GM12878 (cell line): ENCODE measurements at regions not wholly inside any gene's neighbourhood (a gene's known extent, or its start where the extent isn't known, plus 50 kb on each side); places are given as distances from the start of the nearest gene placed in this dataset.
A peak's percentile ranks its signal among the peaks of the same experiment; 100 is the strongest.

Experiments used
- ATAC-seq: fragments of 200-7000 bp; cut with Tn5 transposase; 3 replicates; pipeline ENCODE4 v1.9.1; 2020; ENCODE audit warnings: mild to moderate bottlenecking, moderate library complexity
- BruUV-seq: library from RNA; stranded (reverse); fragments of 400-500 nt; replicated peaks from 2 replicates; lab custom pipeline; 2021; lab: Mats Ljungman, UMichigan
- CTCF ChIA-PET: fragments of 300-600 bp; sonication (Branson Sonifier 250); formaldehyde crosslinking; extraction: SDS; loops from one replicate; lab custom pipeline; 2021; ENCODE audit warnings: inconsistent platforms; lab: Yijun Ruan, JAX
- POLR2A ChIA-PET: fragments of 350-600 bp; formaldehyde crosslinking; extraction: SDS; loops from one replicate; lab custom pipeline; 2021; ENCODE audit warnings: inconsistent platforms; lab: Charles Lee
- RAD21 ChIA-PET: fragments of 300-600 bp; sonication (Branson Sonifier 250); formaldehyde crosslinking; loops from one replicate; lab custom pipeline; 2023; ENCODE audit warnings: antibody characterized with exemption; ENCODE audit not compliant: unreplicated experiment; lab: Charles Lee
- SMC1A ChIA-PET: fragments of 300-600 bp; sonication (Branson Sonifier 250); formaldehyde crosslinking; loops from one replicate; lab custom pipeline; 2023; ENCODE audit not compliant: unreplicated experiment, uncharacterized antibody; lab: Charles Lee
- DNase-seq: peaks from one replicate; pipeline ENCODE4 v3.0.0-alpha.2; 2011; ENCODE audit warnings: low read depth, low spot score
- FAIRE-seq: peaks from 3 replicates; lab custom pipeline; 2011; peaks lifted over from hg19 to GRCh38; lab: Jason Lieb, UNC
- H2AFZ ChIP-seq: 2 replicates; pipeline ENCODE4 v1.6.0; 2011; ENCODE audit warnings: low read depth, low read length, control low read depth; ENCODE audit not compliant: control insufficient read depth
- H3K27ac ChIP-seq: 2 replicates; pipeline ENCODE4 v1.5.1; 2011; ENCODE audit warnings: control low read depth; ENCODE audit not compliant: control insufficient read depth, insufficient read depth
- H3K27me3 ChIP-seq, 2 experiments: replicated peaks in 1 of 2; 2 replicates each; pipeline versions ENCODE4 v1.6.0 to v1.6.1; 2011; ENCODE audit warnings: low read length in 1 of 2; ENCODE audit not compliant: control insufficient read depth in 2 of 2, insufficient read depth in 2 of 2
- H3K36me3 ChIP-seq, 2 experiments: 2 replicates each; pipeline ENCODE4 v1.5.1; 2011; ENCODE audit warnings: low read length in 1 of 2; ENCODE audit not compliant: control insufficient read depth in 2 of 2, insufficient read depth in 2 of 2
- H3K4me1 ChIP-seq: 2 replicates; pipeline ENCODE4 v1.6.1; 2011; ENCODE audit warnings: mild to moderate bottlenecking, low read length, moderate library complexity, mixed read lengths; ENCODE audit not compliant: control insufficient read depth, insufficient read depth
- H3K4me2 ChIP-seq: 2 replicates; pipeline ENCODE4 v1.6.0; 2011; ENCODE audit warnings: control low read depth; ENCODE audit not compliant: control insufficient read depth, insufficient read depth
- H3K4me3 ChIP-seq: fragments of 200-600 bp; sonication (generic); 2 replicates; pipeline ENCODE4 v1.5.1; 2016
- H3K79me2 ChIP-seq: 2 replicates; pipeline ENCODE4 v1.6.0; 2011; ENCODE audit warnings: low read length; ENCODE audit not compliant: control insufficient read depth, insufficient read depth
- H3K9ac ChIP-seq: 2 replicates; pipeline ENCODE4 v1.8.0; 2011; ENCODE audit warnings: low read length, control low read depth, mixed read lengths; ENCODE audit not compliant: control insufficient read depth, insufficient read depth
- H3K9me3 ChIP-seq: replicated peaks from 3 replicates; pipeline ENCODE4 v1.5.1; 2011; ENCODE audit warnings: mild to moderate bottlenecking, low read length; ENCODE audit not compliant: control insufficient read depth, insufficient read depth
- H4K20me1 ChIP-seq: 2 replicates; pipeline ENCODE4 v1.6.0; 2011; ENCODE audit not compliant: control insufficient read depth, insufficient read depth
- CREB1 ChIP-seq: IDR thresholded peaks from 2 replicates; pipeline ENCODE4 v1.6.1; 2012; ENCODE audit warnings: low read depth, mild to moderate bottlenecking, inconsistent platforms
- ELK1 ChIP-seq: IDR thresholded peaks from 2 replicates; pipeline ENCODE4 v1.6.1; 2012; ENCODE audit warnings: low read depth, low read length, improper control_type of control experiment
- EZH2 ChIP-seq: IDR thresholded peaks from 2 replicates; pipeline ENCODE4 v1.6.1; 2012; ENCODE audit warnings: low read depth, mild to moderate bottlenecking, control low read depth, inconsistent platforms, low read length, borderline replicate concordance; ENCODE audit not compliant: control insufficient read depth
- RAD21 ChIP-seq: IDR thresholded peaks from 2 replicates; pipeline ENCODE4 v1.6.1; 2011; ENCODE audit warnings: mild to moderate bottlenecking, low read depth, low read length, moderate library complexity; ENCODE audit not compliant: insufficient read depth
- ZBED1 ChIP-seq: IDR thresholded peaks from 2 replicates; pipeline ENCODE4 v1.6.1; 2016; ENCODE audit warnings: borderline replicate concordance
- WGBS: methylation state at CpG from one replicate; pipeline ENCODE4 v1.1.6; 2016; ENCODE audit warnings: low lambda C conversion rate; ENCODE audit not compliant: insufficient replicate concordance, insufficient coverage; ENCODE audit errors: missing lambda C conversion rate; 5-methylcytosine and 5-hydroxymethylcytosine counted together
- in situ Hi-C: fragments of 300-500 bp; cut with MboI; formaldehyde crosslinking; loops from 9 replicates; pipeline ENCODE4 v1.14.3; 2018; ENCODE audit warnings: mixed read lengths
- intact Hi-C: fragments of 100-400 bp; cut with micrococcal nuclease; formaldehyde crosslinking; loops from one replicate; pipeline ENCODE4 v1.14.2; 2022; ENCODE audit not compliant: unreplicated experiment
- TF ChIP-seq, protein P1 (sequence below): IDR thresholded peaks from 2 replicates; pipeline ENCODE4 v1.6.1; 2012; ENCODE audit warnings: mild to moderate bottlenecking, low read depth, low read length
- TF ChIP-seq, protein P2 (sequence below): IDR thresholded peaks from 2 replicates; pipeline ENCODE4 v1.6.1; 2011; ENCODE audit warnings: mild to moderate bottlenecking, low read depth, low read length, moderate library complexity; ENCODE audit not compliant: insufficient replicate concordance

GRCh38 chr9:115267790-115268189 is 149.8 kb upstream of the TNC start:
- Histone ChIP-seq H3K36me3 (no peaks in the 10 kb centered on the region), H3K9me3 (no peaks in the 10 kb centered on the region), H3K27ac (no peak overlapping the region), H3K27me3 (no peaks in the 10 kb centered on the region), H3K9ac (no peak overlapping the region), H2AFZ (no peak overlapping the region), H3K79me2 (no peaks in the 10 kb centered on the region), H3K4me1 (no peaks in the 10 kb centered on the region), H4K20me1 (no peaks in the 10 kb centered on the region), H3K4me3 (no peak overlapping the region), H3K4me2 (no peak overlapping the region)
- SMC1A ChIA-PET: no interaction called here
- CTCF ChIA-PET: no interaction called here
- POLR2A ChIA-PET: no interaction called here
- TF ChIP-seq, protein P1, sequence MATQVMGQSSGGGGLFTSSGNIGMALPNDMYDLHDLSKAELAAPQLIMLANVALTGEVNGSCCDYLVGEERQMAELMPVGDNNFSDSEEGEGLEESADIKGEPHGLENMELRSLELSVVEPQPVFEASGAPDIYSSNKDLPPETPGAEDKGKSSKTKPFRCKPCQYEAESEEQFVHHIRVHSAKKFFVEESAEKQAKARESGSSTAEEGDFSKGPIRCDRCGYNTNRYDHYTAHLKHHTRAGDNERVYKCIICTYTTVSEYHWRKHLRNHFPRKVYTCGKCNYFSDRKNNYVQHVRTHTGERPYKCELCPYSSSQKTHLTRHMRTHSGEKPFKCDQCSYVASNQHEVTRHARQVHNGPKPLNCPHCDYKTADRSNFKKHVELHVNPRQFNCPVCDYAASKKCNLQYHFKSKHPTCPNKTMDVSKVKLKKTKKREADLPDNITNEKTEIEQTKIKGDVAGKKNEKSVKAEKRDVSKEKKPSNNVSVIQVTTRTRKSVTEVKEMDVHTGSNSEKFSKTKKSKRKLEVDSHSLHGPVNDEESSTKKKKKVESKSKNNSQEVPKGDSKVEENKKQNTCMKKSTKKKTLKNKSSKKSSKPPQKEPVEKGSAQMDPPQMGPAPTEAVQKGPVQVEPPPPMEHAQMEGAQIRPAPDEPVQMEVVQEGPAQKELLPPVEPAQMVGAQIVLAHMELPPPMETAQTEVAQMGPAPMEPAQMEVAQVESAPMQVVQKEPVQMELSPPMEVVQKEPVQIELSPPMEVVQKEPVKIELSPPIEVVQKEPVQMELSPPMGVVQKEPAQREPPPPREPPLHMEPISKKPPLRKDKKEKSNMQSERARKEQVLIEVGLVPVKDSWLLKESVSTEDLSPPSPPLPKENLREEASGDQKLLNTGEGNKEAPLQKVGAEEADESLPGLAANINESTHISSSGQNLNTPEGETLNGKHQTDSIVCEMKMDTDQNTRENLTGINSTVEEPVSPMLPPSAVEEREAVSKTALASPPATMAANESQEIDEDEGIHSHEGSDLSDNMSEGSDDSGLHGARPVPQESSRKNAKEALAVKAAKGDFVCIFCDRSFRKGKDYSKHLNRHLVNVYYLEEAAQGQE: peak; percentile 78
- no peak for TF ChIP-seq EZH2
- TF ChIP-seq RAD21: no peak
- no peak for TF ChIP-seq CREB1
- TF ChIP-seq ELK1: no peak
- TF ChIP-seq, protein P2, sequence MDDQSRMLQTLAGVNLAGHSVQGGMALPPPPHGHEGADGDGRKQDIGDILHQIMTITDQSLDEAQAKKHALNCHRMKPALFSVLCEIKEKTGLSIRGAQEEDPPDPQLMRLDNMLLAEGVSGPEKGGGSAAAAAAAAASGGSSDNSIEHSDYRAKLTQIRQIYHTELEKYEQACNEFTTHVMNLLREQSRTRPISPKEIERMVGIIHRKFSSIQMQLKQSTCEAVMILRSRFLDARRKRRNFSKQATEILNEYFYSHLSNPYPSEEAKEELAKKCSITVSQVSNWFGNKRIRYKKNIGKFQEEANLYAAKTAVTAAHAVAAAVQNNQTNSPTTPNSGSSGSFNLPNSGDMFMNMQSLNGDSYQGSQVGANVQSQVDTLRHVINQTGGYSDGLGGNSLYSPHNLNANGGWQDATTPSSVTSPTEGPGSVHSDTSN: no peak
- no peak for TF ChIP-seq ZBED1
- WGBS: 12% methylated on average over 3 of the region's 3 CpGs
- RAD21 ChIA-PET: no interaction called here
- intact Hi-C loops (no loop called here), in situ Hi-C loops (no loop called here)
- no peak for ATAC-seq
- FAIRE-seq: no peak
- no TSS peak for BruUV-seq
- no peak for DNase-seq
